Esophagus squamous epithelium (tissue), 5 donors: ENCODE measurements at regions not wholly inside any gene's neighbourhood (a gene's known extent, or its start where the extent isn't known, plus 50 kb on each side); places are given as distances from the start of the nearest gene placed in this dataset.

Source experiments
- DNase-seq: peaks from one replicate; lab custom pipeline; 2025; lab: John Stamatoyannopoulos, UW
- H3K27ac ChIP-seq, 4 donors: fragments of 200-600 bp; sonication (generic); one replicate each; pipeline ENCODE4 v1.5.1; 2016 to 2019; ENCODE audit warnings: mild to moderate bottlenecking in 1 of 4
- H3K27me3 ChIP-seq, 4 donors: fragments of 200-600 bp; sonication (generic); 1 replicate in 3 of 4; 2 replicates in 1 of 4; pipeline versions ENCODE4 v1.5.1 to v1.6.0; 2017 to 2021; ENCODE audit warnings: antibody characterized with exemption in 1 of 4
- H3K36me3 ChIP-seq, 3 donors: fragments of 200-600 bp; sonication (generic); one replicate each; pipeline ENCODE4 v1.5.1; 2016 to 2019
- H3K4me1 ChIP-seq, 3 donors: fragments of 200-600 bp; sonication (generic); one replicate each; pipeline ENCODE4 v1.5.1; 2017 to 2019
- H3K4me3 ChIP-seq, 4 donors: fragments of 200-600 bp; sonication (generic); 1 replicate in 3 of 4; 2 replicates in 1 of 4; pipeline ENCODE4 v1.5.1; 2016 to 2019; ENCODE audit warnings: mild to moderate bottlenecking in 2 of 4, moderate library complexity in 1 of 4
- H3K9me3 ChIP-seq, 3 donors: fragments of 200-600 bp; sonication (generic); one replicate each; pipeline ENCODE4 v1.5.1; 2016 to 2019
- POLR2A ChIP-seq, 4 donors: fragments of 450-650 bp; IDR thresholded peaks; one replicate each; pipeline ENCODE4 v1.6.1; 2017; ENCODE audit warnings: antibody characterized with exemption in 4 of 4, mild to moderate bottlenecking in 4 of 4, moderate library complexity in 3 of 4
- WGBS, 2 donors: methylation state at CpG; one replicate each; pipeline ENCODE4 v1.1.5; 2018; 5-methylcytosine and 5-hydroxymethylcytosine counted together
- intact Hi-C: fragments of 100-400 bp; cut with DNase I; formaldehyde crosslinking; loops from one replicate; pipeline ENCODE4 v1.15.0; 2022
- TF ChIP-seq, protein P1 (sequence below), 6 experiments: fragments of 450-650 bp in 4 of 6; fragments of 200-600 bp in 2 of 6; sonication (generic) in 2 of 6; IDR thresholded peaks; one replicate each; pipeline ENCODE4 v1.5.1; 2016 to 2019; ENCODE audit warnings: antibody characterized with exemption in 6 of 6, mild to moderate bottlenecking in 4 of 6, moderate library complexity in 4 of 6
- donor health status: DM: yes; HTN: yes; CAD: no.

DNA sequence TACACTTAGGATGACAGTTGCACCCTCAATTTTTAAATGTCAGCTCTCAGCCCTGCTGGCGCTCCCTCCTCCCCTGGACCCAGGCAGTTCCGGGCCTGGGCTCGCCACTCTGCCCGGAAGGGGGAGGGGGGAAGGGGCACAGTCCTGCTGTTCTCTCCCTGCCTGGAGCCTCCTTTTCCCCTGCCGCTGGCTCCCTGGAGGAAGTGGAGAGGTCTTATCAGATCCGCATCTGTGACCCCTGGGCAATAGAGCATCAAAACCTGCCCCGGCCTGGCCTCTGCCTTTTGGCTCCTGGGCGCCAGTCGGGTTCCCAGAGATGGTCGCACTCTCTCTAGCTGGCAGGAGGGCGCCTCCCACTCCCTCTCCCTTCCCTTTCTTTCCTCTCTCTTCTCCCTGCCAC, 149.3 kb downstream of the IRF8 start:
- Histone ChIP-seq H3K36me3 (no peaks in the 10 kb centered on the region), H3K27me3 (peaks cover 0 to 78% (median 0%) of the 10 kb centered on the region in 4 donors), H3K9me3 (no peaks in the 10 kb centered on the region), H3K27ac (no peak overlapping the region), H3K4me1 (peaks cover 0 to 12% (median 0%) of the 10 kb centered on the region in 3 donors), H3K4me3 (no peak overlapping the region)
- whole genome bisulfite sequencing, 2 donors: 27 to 33% methylated on average over 7 to 9 of the region's 11 CpGs
- TF ChIP-seq POLR2A (IDR thresholded peaks at IDR 0.05): no peak
- TF ChIP-seq, protein P1, sequence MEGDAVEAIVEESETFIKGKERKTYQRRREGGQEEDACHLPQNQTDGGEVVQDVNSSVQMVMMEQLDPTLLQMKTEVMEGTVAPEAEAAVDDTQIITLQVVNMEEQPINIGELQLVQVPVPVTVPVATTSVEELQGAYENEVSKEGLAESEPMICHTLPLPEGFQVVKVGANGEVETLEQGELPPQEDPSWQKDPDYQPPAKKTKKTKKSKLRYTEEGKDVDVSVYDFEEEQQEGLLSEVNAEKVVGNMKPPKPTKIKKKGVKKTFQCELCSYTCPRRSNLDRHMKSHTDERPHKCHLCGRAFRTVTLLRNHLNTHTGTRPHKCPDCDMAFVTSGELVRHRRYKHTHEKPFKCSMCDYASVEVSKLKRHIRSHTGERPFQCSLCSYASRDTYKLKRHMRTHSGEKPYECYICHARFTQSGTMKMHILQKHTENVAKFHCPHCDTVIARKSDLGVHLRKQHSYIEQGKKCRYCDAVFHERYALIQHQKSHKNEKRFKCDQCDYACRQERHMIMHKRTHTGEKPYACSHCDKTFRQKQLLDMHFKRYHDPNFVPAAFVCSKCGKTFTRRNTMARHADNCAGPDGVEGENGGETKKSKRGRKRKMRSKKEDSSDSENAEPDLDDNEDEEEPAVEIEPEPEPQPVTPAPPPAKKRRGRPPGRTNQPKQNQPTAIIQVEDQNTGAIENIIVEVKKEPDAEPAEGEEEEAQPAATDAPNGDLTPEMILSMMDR (IDR thresholded peaks at IDR 0.05): no peak
- DNase-seq: no peak
- intact Hi-C loops: no loop called here

DNA sequence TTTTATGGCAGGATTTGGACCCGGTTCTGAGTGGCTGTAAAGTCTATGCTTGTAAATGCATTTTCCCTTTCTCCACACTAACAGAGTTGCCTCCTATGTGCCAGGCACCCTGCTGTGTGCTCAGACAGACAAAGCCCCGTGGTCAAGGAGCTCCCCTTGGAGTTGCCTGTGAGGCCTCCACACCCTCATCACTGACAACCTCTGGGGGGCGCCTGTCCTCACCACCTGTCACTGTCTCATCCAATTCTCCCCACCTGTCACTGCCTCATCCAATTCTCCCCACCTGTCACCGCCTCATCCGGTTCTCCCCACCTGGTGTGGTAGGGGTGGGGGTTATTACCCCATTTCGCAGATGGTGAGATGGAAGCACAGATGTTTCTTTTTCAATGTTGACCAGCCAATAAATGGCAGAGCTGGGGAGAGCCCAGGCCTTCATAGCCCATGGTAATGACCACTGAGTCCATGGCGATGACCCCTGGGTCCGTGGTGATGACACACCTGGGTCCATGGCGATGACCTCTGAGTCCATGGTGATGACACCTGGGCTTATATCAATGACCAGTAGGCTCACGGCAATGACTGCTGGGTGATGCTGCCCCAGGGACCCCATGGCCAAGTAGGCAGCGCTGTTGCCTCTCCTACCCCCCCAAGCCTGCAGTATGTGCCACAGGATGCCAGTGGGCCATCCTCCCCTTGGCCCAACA, 150.1 kb downstream of the IRF8 start:
- no peak for DNase-seq
- TF ChIP-seq, protein P1 (IDR thresholded peaks at IDR 0.05): no peak
- TF ChIP-seq POLR2A (IDR thresholded peaks at IDR 0.05): no peak
- Histone ChIP-seq H3K27ac (no peak overlapping the region), H3K4me3 (no peak overlapping the region), H3K9me3 (no peaks in the 10 kb centered on the region), H3K27me3 (peaks cover 0 to 70% (median 0%) of the 10 kb centered on the region in 4 donors), H3K4me1 (peaks cover 0 to 12% (median 0%) of the 10 kb centered on the region in 3 donors), H3K36me3 (no peaks in the 10 kb centered on the region)
- 67 to 68% methylated on average over 7 to 8 of the region's 11 CpGs for WGBS, 2 donors
- intact Hi-C loops: no loop called here

DNA sequence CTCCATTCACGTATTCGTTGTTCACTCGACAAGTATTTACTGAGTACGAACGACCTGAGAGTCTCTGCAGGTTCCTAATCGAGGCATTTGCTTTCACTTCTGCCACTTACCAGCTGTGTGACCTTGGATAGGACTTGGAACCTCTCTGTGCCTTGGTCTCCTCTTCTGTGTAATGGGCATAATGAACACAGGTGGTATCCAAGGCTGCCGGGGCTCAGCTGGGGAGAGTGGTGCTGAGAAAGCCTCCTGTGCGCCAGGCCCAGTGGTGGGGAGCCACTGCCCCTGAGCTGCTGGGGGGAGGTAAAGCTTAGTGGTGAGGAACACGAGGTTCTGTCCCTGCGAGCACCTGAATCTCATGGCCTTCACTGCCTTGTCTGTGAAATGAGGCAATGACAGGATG, 150.7 kb downstream of the IRF8 start:
- intact Hi-C loops: no loop called here
- 68 to 83% methylated on average over 8 to 9 of the region's 10 CpGs for WGBS, 2 donors

DNA sequence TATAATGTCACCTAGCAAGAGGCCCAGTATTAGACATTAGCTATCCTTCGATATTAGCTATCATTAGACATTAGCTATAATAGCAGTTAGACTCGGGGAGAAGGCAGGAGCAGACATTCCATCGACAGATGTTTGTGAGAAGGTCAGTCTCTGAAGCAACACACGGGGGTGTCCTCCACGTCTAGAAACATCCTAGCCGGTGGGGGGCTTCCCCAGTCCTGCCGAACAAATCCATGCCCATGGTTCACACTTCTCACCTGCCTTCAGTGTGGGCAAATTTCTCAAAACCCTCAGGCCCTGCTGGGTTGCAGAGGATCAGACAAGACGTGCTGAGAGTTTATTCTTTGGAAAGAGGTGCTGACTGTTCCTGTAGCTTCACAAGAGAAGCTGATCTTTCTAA, 151.1 kb downstream of the IRF8 start:
- H3K27ac ChIP-seq: no peak overlapping the region
- H3K4me3 ChIP-seq: no peak overlapping the region
- intact Hi-C loops: no loop called here
- H3K4me1 ChIP-seq: peaks cover 0 to 12% (median 0%) of the 10 kb centered on the region in 3 donors
- 80 to 88% methylated on average over 7 of the region's 8 CpGs for WGBS, 2 donors
- H3K36me3 ChIP-seq: no peaks in the 10 kb centered on the region
- DNase-seq: no peak
- TF ChIP-seq, protein P1 (IDR thresholded peaks at IDR 0.05): no peak
- TF ChIP-seq POLR2A (IDR thresholded peaks at IDR 0.05): no peak
- peaks cover 0 to 65% (median 0%) of the 10 kb centered on the region in 4 donors for H3K27me3 ChIP-seq
- H3K9me3 ChIP-seq: no peaks in the 10 kb centered on the region

More for the DNA sequence above, 150.7 kb downstream of the IRF8 start:
- no peak for DNase-seq
- Histone ChIP-seq H3K36me3 (no peaks in the 10 kb centered on the region), H3K27ac (no peak overlapping the region), H3K4me1 (peaks cover 0 to 12% (median 0%) of the 10 kb centered on the region in 3 donors), H3K9me3 (no peaks in the 10 kb centered on the region), H3K4me3 (no peak overlapping the region), H3K27me3 (peaks cover 0 to 65% (median 0%) of the 10 kb centered on the region in 4 donors)
- TF ChIP-seq, protein P1 (IDR thresholded peaks at IDR 0.05): no peak
- no peak for TF ChIP-seq POLR2A (IDR thresholded peaks at IDR 0.05)

DNA sequence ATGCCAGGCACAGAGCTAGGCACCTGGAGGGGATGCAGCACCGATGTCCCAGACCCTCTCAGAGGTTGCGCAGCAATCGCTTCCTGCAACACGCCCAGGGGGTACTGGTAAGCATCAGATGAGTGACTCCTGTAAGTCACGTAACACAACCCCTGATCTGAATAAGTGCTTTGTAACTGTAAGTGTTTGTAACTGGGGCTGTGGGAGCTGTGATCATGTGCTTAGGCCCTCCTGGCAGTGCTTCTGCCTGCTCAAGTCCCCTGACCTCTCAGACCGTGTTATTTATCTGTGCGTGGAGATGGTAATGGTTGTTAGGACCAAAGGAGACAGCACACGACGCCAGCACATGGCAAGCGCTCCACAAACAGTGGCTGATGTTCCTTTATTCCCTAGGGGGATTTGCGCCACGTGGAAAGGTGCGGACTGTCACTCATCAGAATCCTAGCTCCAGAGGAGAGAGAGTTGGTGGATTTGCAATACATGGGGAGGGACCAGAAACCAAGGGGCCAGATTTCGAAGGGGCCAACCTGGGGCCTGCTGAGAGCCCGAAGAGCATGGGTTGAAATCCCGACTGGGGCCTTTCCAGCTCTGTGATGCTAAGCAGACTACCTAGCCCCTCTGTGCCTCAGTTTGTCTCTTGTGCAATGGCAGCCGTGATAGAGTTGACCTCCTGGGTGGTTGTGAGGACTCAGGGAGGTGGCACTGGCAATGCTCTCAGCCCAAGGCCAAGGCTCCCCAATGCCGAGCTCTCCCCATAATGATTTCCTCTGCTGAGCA, 151.8 kb downstream of the IRF8 start:
- H3K27me3 ChIP-seq: peaks cover 0 to 64% (median 0%) of the 10 kb centered on the region in 4 donors
- H3K36me3 ChIP-seq: no peaks in the 10 kb centered on the region
- DNase-seq: no peak
- H3K4me1 ChIP-seq: peaks cover 0 to 12% (median 0%) of the 10 kb centered on the region in 3 donors
- no peaks in the 10 kb centered on the region for H3K9me3 ChIP-seq
- 69 to 86% methylated on average over 8 to 16 of the region's 18 CpGs for WGBS, 2 donors
- intact Hi-C loops: no loop called here
- TF ChIP-seq POLR2A (IDR thresholded peaks at IDR 0.05): no peak
- TF ChIP-seq, protein P1 (IDR thresholded peaks at IDR 0.05): no peak
- H3K4me3 ChIP-seq: no peak overlapping the region
- H3K27ac ChIP-seq: no peak overlapping the region
